T-helper 17 cell (primary cell): ENCODE measurements at regions not wholly inside any gene's neighbourhood (a gene's known extent, or its start where the extent isn't known, plus 50 kb on each side); places are given as distances from the start of the nearest gene placed in this dataset.

ENCODE experiments used
- ATAC-seq: fragments of 150-1000 bp; cut with Tn5 transposase; 2 replicates; pipeline ENCODE4 v1.10.0; 2021; ENCODE audit warnings: mild to moderate bottlenecking, moderate library complexity
- DNase-seq, 3 donors: peaks; one replicate each; pipeline versions ENCODE4 v3.0.0 to v3.0.0-alpha.2; 2020 to 2021
- H3K9me3 ChIP-seq: one replicate; pipeline ENCODE4 v1.7.0; 2013; ENCODE audit warnings: low read length, mild to moderate bottlenecking; ENCODE audit not compliant: control insufficient read depth, poor library complexity, severe bottlenecking
- H3K27ac Mint-ChIP-seq: one replicate; pipeline ENCODE4 v1.8.0; 2022; ENCODE audit warnings: mild to moderate bottlenecking, moderate library complexity, mixed read lengths
- H3K27me3 Mint-ChIP-seq: one replicate; pipeline ENCODE4 v1.8.0; 2022; ENCODE audit warnings: mixed read lengths
- H3K36me3 Mint-ChIP-seq: one replicate; pipeline ENCODE4 v1.8.0; 2022; ENCODE audit warnings: low read depth, mixed read lengths
- H3K4me1 Mint-ChIP-seq: one replicate; pipeline ENCODE4 v1.8.0; 2022; ENCODE audit warnings: mild to moderate bottlenecking, mixed read lengths
- H3K4me3 Mint-ChIP-seq: one replicate; pipeline ENCODE4 v1.8.0; 2022; ENCODE audit warnings: mild to moderate bottlenecking, moderate library complexity, mixed read lengths

DNA sequence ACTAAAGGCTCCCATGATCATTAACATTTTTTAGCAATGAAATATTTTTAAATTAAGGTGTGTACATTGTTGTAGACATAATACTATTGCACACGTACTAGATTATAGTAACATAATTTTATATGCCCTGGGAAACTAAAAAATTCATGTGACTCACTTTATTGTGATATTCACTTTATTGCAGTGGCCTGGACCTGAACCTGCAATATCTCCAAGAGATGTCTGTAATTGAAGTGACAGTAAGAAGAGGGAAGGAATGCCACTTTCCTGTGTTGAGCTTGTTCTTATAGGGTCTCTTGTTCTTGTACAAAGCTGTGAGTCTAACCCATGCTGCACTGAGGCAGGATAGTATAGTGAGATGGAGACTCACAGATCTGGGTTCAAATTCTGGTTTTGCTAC, 66.9 kb upstream of the USP24 start:
- Mint-ChIP-seq H3K27me3 (peaks cover 21% of the 10 kb centered on the region), H3K4me3 (no peak overlapping the region), H3K4me1 (peaks cover 3% of the 10 kb centered on the region), H3K27ac (no peak overlapping the region), H3K36me3 (peaks cover 3% of the 10 kb centered on the region)
- DNase-seq: no peak
- ATAC-seq: no peak
- no peaks in the 10 kb centered on the region for H3K9me3 ChIP-seq

- peaks cover 3% of the 10 kb centered on the region for H3K4me1 Mint-ChIP-seq
- no peak for DNase-seq
- no peak overlapping the region for H3K4me3 Mint-ChIP-seq
- H3K36me3 Mint-ChIP-seq: peaks cover 2% of the 10 kb centered on the region
- no peaks in the 10 kb centered on the region for H3K9me3 ChIP-seq
- peaks cover 25% of the 10 kb centered on the region for H3K27me3 Mint-ChIP-seq
- ATAC-seq: no peak
- no peak overlapping the region for H3K27ac Mint-ChIP-seq
Observed at GRCh38 chr1:55280731-55281130, 65.6 kb upstream of the USP24 start.

DNA sequence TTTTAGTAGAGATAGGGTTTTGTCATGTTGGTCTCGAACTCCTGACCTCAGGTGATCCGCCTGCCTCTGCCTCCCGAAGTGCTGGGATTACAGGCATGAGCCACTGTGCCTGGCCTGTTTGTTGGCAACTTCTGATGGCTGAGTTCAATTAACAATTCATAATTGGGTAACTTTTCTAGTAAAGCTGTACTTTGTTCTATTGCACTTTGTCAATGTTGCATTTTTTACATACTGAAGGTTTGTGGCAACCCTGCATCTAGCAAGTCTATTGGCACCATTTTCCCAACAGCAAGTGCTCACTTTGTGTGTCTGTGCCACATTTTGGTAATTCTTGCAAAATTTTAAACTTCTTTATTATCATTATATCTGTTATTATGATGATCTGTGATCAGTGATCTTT, 64.5 kb upstream of the USP24 start:
- no peak for ATAC-seq
- H3K27me3 Mint-ChIP-seq: peaks cover 21% of the 10 kb centered on the region
- no peak overlapping the region for H3K4me3 Mint-ChIP-seq
- H3K4me1 Mint-ChIP-seq: peaks cover 3% of the 10 kb centered on the region
- H3K36me3 Mint-ChIP-seq: peaks cover 2% of the 10 kb centered on the region
- DNase-seq: no peak
- H3K27ac Mint-ChIP-seq: no peak overlapping the region
- no peaks in the 10 kb centered on the region for H3K9me3 ChIP-seq

DNA sequence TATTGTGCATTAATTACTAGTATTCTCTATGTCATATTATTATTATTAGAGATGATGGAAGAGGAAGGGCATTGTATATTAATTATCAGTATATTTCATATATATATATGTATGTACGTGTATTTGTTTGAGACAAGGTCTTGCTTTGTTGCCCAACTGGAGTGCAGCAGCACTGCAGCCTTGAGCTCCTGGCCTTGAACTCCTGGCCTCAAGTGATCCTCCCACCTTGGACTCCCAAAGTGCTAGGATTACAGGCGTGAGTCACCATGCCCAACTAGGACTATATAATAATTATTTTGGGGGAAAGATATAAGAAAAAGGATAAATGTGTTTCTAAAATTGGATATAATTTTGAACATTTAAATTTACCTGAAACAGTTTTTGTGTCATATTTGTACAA, 63.2 kb upstream of the USP24 start:
- H3K4me1 Mint-ChIP-seq: peaks cover 3% of the 10 kb centered on the region
- H3K27ac Mint-ChIP-seq: no peak overlapping the region
- ATAC-seq: no peak
- H3K4me3 Mint-ChIP-seq: no peak overlapping the region
- H3K9me3 ChIP-seq: no peaks in the 10 kb centered on the region
- peaks cover 27% of the 10 kb centered on the region for H3K27me3 Mint-ChIP-seq
- DNase-seq: no peak
- H3K36me3 Mint-ChIP-seq: peaks cover 2% of the 10 kb centered on the region

GRCh38 chr1:55277377-55278130, 62.4 kb upstream of the USP24 start:
- peaks cover 22% of the 10 kb centered on the region for H3K27me3 Mint-ChIP-seq
- H3K4me1 Mint-ChIP-seq: peaks cover 5% of the 10 kb centered on the region
- DNase-seq: peak; percentile 43 to 63 (median 47)
- peak overlapping the region; percentile 45 for H3K4me3 Mint-ChIP-seq
- H3K36me3 Mint-ChIP-seq: peaks cover 2% of the 10 kb centered on the region
- H3K9me3 ChIP-seq: no peaks in the 10 kb centered on the region
- peak overlapping the region; percentile 83 for H3K27ac Mint-ChIP-seq
- ATAC-seq: peak; percentile 96

- Mint-ChIP-seq H3K4me3 (no peak overlapping the region), H3K36me3 (peaks cover 2% of the 10 kb centered on the region), H3K27me3 (peaks cover 20% of the 10 kb centered on the region), H3K27ac (peak overlapping the region; percentile 83), H3K4me1 (peaks cover 5% of the 10 kb centered on the region)
- no peaks in the 10 kb centered on the region for H3K9me3 ChIP-seq
- no peak for ATAC-seq
- no peak for DNase-seq
Observed at GRCh38 chr1:55276671-55277376, 61.7 kb upstream of the USP24 start.

- H3K36me3 Mint-ChIP-seq: no peaks in the 10 kb centered on the region
- H3K4me3 Mint-ChIP-seq: no peak overlapping the region
- ATAC-seq (no peak), DNase-seq (no peak)
- H3K27ac Mint-ChIP-seq: no peak overlapping the region
- no peaks in the 10 kb centered on the region for H3K9me3 ChIP-seq
- H3K4me1 Mint-ChIP-seq: peaks cover 5% of the 10 kb centered on the region
- peaks cover 20% of the 10 kb centered on the region for H3K27me3 Mint-ChIP-seq
Observed at GRCh38 chr1:55275941-55276341, 60.8 kb upstream of the USP24 start.

GRCh38 chr1:55275151-55275748, 60.1 kb upstream of the USP24 start:
- Mint-ChIP-seq H3K4me1 (peaks cover 5% of the 10 kb centered on the region), H3K4me3 (no peak overlapping the region), H3K36me3 (no peaks in the 10 kb centered on the region), H3K27ac (no peak overlapping the region), H3K27me3 (peaks cover 20% of the 10 kb centered on the region)
- no peak for ATAC-seq
- DNase-seq: no peak
- H3K9me3 ChIP-seq: no peaks in the 10 kb centered on the region

DNA sequence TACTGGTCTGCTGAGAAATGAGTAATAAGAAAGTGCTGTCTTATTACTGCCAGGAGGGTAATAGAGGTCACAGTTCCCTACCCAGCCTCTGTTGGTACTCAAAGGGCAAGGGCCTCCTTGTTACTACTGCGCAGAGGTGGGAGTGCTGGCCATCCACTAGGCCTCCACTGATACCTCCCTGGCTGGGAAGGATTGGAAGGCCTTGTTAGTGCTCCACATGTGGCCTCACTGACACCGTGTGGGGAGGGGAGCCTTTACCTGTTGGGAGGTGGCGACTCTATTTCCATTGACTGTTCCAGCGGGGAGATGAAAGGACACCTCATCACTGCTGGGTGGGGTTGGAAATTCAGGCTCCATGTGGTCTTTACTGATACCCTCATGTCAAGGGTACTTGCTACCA, 57.8 kb upstream of the USP24 start:
- Mint-ChIP-seq H3K27ac (peak overlapping the region; percentile 51), H3K4me1 (peaks cover 5% of the 10 kb centered on the region), H3K27me3 (peaks cover 20% of the 10 kb centered on the region), H3K36me3 (no peaks in the 10 kb centered on the region), H3K4me3 (no peak overlapping the region)
- ATAC-seq: no peak
- no peak for DNase-seq
- H3K9me3 ChIP-seq: no peaks in the 10 kb centered on the region
